CMK (cell line): ENCODE measurements at regions not wholly inside any gene's neighbourhood (a gene's known extent, or its start where the extent isn't known, plus 50 kb on each side); places are given as distances from the start of the nearest gene placed in this dataset.
A peak's percentile ranks its signal among the peaks of the same experiment; 100 is the strongest.

ENCODE experiments used
- DNase-seq: peaks from one replicate; pipeline ENCODE4 v3.0.0-alpha.2; 2010; ENCODE audit warnings: low read depth

DNA sequence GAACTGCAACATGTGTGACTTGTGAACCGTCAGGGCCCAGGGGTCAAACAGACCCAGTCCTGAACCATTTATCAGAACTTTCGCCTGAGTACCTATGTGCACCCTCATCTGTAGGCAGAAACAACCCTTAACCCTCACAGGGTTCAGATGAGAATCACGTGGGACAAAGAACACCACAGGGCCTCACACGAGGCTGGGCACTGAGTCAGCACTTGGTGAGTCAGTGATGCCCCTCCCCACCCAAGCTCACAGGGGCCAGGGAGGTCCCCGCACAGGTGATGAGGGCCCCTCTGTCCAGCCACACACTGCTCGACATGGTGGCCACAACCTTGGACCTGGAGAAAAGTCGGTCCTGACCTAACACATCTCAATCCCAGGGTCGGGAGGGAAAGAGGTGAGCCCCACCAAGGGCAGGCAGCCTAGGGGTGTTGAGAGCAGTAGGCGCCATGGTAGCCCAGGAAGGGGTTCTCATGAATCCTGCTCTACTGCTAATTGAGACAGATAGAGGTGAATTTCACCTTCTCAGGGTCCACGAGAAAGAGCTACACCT, 176.4 kb downstream of the SHANK2 start:
- DNase-seq: no peak

DNA sequence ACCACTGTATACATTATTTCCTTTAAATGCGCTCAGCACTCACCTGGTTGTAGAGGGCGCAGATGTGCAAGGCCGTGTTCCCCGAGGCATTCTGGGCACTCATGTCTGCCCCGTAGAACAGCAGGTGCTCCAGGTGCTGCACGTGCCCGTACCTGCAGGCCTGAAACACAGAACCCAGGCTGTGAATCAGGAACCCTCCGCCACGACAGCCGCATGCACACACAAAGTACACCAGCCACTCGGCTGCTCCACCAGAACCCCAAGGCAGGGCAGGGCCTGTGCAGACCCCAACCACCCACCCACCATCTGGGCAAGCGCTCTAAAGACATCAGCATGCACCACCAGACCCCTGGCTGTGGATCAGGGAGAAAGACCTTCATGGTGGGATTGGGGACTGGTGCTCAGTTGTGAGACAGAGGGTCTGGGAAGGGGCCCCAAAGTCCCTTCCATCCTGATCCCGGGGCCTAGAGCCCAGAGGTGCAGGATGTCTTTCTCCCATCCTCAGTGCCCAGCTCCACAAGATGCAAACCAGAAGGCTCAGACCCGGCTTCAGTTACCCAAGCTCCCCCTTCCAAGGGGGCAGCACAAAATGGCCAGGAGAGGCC, 177.2 kb downstream of the SHANK2 start:
- no peak for DNase-seq

DNA sequence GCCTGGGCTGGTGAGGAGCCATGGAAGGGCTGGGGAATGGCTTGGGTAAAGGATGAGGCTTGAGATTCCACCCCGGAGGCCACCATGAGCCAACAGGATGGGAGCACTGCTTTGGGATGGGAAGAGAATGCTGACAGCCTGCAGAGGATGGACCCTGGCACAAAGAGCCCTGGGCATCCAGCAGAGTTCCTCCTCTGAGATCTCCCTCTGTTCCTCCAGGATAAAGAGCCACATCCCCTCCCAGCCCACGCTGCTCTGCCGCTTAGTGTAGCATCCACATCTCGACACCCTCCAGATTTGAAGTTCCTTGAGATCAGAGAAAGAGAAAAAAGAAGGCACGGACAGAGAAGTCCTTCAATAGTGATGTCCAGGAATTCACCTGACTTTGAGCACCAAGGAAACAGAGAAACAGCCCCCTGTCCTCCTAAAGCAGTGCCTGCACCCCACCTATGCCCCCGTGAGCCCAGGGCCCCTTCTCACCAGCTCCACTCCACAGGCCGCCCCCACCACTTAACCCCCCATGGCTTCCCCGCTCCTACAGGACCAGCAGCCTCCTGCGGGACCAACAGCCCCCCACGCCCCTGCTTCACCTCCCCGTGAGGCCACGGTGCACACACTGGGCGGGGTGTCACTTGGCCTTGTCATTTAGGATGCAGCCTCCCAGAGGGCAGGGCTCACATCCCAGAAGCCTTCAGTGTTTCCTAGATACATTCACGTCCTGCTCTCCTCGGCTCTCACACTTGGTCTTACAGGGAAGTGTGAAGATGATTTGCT, 180.5 kb downstream of the SHANK2 start:
- DNase-seq: no peak

DNA sequence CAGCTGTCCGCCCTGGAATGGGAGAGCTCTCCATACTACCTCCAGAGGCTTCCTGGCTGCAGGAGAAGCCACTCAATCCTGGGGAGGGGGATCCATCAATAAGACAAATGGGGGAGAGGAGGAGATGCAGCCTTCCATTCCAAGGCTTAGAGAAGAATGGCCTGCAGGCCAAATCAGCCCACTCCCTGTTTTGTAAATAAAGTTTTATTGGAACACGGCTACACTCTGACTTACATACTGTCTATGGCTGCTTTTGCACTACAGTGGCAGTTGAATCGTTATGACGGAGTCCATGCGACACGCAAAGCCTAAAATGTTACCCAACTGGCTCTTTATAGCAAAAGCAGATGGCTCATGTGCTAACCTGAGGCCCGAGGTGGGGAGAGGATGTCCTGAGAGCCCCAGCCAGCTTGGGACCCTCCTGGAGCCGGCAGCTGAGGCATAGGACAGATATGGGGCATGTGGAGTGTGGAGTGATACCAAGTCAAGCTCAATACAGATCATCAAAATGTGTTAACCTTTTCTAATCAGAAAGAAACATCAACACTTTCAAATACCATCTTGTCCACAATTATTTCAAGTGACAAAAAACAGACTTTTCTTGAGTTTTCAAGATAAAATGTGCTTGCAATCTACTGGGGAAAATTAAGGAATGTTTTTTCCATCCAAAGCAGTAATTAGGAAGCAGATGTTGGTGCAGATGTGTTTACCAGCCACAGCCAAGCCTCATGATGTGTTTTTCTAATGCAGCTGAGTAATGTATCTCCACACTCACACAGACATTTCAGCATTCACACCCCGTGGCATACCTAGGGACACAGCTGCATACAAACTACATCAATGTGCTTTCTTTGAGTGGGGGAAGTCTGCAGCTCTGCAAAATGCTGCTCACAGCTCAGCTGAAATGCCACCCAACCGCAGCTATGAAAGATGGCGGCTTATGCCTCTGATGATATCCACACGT, 181.6 kb downstream of the SHANK2 start:
- DNase-seq: no peak

DNA sequence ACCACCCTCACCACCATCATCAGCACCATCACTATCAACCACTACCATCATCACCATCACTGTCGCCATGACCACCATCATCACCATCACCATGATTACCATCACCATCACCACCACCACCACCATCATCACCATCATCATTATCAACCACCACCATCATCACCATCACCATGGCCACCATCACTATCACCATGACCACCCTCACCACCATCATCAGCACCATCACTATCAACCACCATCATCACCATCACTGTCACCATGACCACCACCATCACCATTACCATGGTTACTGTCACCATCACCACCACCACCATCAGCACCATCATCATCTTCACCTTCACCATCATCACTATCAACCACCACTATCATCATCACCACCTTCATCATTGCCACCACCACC, 183.4 kb downstream of the SHANK2 start:
- no peak for DNase-seq

DNA sequence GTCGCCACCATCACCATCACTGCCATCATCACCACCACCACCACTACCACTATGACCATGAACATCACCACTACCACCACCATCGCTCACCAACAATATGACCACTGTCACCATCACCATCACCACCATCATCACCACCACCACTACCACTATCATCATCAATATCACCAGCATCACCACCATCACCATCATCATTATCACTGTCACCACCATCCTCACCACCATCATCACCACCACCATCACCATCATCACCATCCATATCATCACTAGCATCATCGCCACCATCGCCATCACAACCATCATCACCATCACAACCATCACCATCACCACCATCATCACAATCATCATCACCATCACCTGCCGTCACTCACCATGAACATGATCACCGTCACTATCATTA, 184.6 kb downstream of the SHANK2 start:
- DNase-seq: no peak

DNA sequence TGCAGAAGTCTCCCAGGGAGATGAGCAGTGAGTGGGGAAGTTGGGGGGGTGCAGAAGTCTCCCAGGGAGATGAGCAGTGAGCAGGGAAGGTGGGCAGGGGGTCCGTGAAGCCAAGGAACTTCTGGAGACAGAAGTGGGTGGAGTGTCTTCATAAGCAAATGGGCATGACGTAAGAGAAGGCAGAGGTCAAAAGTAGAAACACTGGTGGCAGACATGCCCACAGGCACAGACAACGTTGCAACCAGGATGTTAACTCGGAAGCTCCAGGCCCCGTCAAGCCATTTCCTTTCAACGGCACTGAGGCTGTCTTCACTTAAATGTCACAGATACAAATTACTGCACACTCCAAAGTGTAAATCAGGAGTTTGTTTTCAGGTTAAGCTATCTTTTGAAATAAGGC, 186.1 kb downstream of the SHANK2 start:
- DNase-seq: no peak

DNA sequence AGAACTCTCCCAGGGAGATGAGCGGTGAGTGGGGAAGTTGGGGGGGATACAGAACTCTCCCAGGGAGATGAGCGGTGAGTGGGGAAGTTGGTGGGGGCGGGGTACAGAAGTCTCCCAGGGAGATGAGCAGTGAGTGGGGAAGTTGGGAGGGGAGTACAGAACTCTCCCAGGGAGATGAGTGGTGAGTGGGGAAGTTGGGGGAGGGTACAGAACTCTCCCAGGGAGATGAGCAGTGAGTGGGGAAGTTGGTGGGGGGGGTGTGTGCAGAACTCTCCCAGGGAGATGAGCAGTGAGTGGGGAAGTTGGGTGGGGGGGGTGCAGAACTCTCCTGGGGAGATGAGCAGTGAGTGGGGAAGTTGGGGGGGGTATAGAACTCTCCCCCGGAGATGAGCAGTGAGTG, 186.5 kb downstream of the SHANK2 start:
- peak; percentile 81 for DNase-seq

DNA sequence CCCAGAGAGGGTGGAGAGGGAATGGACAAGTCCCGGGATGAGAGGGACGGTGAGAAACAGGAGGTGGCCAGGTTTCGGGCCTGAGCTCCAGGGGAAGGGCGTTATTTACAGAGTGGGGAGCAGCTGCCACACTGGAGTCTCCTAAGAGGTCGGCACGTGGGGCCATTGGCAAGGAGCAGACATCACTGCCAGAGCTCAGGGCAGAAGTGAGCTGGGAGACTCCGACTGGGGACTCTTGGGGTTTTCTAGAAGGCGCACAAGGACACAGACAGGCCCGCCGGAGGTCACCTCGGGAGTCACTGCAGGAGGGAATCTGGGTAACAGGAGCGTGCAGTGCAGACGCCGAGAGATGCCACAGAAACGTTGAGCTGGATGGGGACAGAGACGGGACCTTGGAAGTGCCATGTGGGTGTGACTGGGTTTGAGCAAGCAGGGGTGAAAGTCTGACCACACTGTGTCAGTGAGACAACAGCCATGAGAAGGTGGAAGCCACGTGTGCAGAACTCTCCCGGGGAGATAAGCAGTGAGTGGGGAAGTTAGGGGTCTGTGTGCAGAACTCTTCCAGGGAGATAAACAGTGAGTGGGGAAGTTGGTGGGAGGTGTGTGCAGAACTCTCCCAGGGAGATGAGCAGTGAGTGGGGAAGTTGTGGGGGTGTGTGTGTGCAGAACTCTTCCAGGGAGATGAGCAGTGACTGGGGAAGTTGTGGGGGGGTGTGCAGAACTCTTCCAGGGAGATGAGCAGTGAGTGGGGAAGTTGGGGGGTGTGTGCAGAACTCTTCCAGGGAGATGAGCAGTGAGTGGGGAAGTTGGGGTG, 187.5 kb downstream of the SHANK2 start:
- peak; percentile 86 for DNase-seq

DNA sequence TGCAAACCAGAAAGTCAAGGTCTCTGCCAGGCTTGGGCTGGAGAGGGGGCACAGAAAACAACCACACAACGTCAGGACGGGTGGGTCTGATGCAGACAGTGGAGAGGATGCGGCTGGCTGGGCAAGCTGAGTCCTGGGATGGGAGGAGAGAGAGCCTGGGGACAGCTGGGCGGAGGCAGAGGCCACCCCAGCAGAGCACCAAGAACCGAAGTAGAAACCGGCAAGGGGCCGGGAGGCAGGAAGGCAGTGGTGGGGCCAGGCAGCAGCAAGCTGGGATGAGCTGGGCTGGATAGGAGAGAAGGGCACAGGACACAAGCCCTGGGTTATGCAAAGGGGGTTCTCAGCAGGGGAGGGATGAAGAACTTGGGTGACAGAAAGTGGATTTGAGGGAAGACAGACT, 188.2 kb downstream of the SHANK2 start:
- DNase-seq: no peak

DNA sequence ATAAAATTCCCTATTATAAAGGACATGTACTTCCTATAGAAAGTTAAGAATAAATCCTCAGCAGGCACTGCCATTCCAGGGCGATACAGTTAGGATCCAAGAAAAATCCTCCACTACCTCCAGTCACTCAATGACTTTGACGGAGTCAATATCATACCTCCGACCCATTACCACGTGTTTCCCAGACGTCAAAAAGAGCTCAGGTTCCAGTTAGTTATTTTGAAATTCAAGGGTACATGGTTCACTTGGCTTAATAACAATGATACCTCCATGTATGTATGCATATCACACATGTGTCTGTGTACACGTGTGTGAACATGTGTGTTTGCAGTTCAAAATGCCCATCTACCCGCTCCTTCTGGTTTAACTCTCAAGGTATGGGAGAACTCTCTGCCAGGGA, 189.2 kb downstream of the SHANK2 start:
- DNase-seq: no peak

DNA sequence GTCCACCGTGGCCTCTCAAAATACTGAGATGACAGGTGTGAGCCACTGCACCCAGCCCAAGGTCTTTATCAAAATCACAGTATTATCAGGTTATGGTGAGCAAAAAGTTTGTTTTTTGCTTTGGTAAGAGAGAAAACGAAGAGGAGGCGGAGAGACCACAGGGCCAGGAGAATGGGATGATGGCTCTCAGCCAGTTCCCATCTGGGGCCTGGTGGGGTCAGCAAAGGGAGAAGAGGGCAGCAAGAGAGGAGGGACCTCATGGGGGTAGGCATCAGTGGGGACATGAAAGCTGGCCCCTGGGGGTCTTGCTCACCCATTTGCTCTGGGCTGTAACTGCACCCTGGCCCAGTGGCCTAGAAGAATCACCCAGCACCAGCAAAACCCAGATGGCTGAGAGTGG, 190.2 kb downstream of the SHANK2 start:
- DNase-seq: no peak

DNA sequence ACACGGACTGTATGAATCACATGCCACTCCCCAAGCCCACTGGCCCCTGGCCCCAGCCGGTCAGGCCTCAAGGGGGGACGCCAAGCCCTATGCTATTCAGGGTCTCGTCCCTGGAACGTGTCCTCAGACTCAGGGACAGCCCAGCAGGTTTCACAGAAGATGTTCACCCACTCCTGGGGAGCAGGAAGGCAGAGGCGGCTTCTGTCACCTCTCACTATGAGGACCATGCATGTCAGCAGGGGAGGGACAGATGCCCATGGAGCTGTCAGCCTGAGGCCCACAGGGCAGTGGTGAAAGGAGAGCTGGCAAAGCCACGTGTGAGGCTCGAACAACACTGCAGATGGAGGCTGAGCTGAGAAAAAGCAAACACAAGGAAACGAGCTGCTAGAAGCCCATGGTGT, 192.0 kb downstream of the SHANK2 start:
- no peak for DNase-seq

DNA sequence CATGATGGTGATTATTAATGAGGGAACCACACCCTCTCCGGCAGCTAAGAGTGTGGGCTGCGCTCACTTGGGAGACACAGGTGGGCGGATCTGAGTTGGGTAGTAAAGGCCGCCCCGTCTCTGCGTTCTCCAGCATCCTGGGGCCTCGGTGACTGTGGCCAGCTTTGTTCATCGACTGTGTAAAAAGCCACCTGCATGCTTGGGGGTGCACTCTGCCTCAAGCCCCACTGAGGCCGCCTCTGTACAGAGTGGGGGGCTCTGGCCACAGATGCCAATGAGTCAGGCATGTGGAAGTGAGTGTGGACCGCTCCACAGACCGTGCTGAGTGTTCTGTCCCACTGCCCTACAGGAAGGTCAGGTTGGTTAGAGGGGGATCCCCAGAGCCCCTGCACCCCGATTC, 192.7 kb downstream of the SHANK2 start:
- no peak for DNase-seq

DNA sequence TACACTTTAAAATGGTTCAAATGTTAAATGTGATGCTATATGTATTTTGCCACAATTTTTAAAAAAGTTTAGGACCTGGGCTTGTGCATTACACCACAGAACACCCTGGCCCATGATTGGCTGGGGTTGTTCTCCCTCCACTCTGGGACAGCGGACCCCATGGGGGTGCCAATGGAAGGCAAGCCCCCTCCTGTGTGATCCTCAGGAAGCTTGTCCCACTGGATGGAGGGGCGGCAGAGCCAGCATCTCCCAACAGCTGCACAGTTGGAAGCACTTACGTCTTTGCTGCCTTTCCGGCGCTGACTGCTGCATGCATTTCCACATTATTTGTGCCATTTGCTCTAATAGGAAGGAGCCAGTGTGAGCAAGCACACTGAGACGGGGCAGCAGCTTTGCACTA, 196.5 kb downstream of the SHANK2 start:
- DNase-seq: no peak
